Common myeloid progenitor, CD34-positive (primary cell): ENCODE measurements at regions not wholly inside any gene's neighbourhood (a gene's known extent, or its start where the extent isn't known, plus 50 kb on each side); places are given as distances from the start of the nearest gene placed in this dataset.

Experiments used
- CTCF ChIA-PET: fragments of 350-600 bp; sonication (Branson Sonifier 250); formaldehyde crosslinking; loops from one replicate; lab custom pipeline; 2021; ENCODE audit warnings: antibody characterized with exemption; lab: Charles Lee
- POLR2A ChIA-PET: fragments of 350-600 bp; sonication (Branson Sonifier 250); formaldehyde crosslinking; loops from one replicate; lab custom pipeline; 2021; ENCODE audit warnings: antibody characterized with exemption; lab: Charles Lee
- DNase-seq, 3 donors: peaks; one replicate each; pipeline versions ENCODE4 v3.0.0 to v3.0.0-alpha.2; 2013
- H3K27ac ChIP-seq, 2 experiments: 1 replicate in 1 of 2; 2 replicates in 1 of 2; pipeline ENCODE4 v1.7.0; 2013; ENCODE audit warnings: inconsistent platforms in 2 of 2, low read length in 2 of 2, mild to moderate bottlenecking in 2 of 2, low read depth in 1 of 2, moderate library complexity in 1 of 2; ENCODE audit not compliant: severe bottlenecking in 2 of 2, insufficient read depth in 1 of 2, poor library complexity in 1 of 2
- H3K27me3 ChIP-seq, 5 experiments: replicated peaks in 2 of 5; 1 replicate in 3 of 5; 2 replicates in 2 of 5; pipeline versions ENCODE4 v1.6.1 to v1.7.0; 2013; ENCODE audit warnings: low read length in 4 of 5, mild to moderate bottlenecking in 2 of 5, moderate library complexity in 2 of 5, inconsistent platforms in 1 of 5; ENCODE audit not compliant: insufficient read depth in 5 of 5, control insufficient read depth in 4 of 5
- H3K36me3 ChIP-seq, 4 experiments: 1 replicate in 2 of 4; 2 replicates in 2 of 4; pipeline versions ENCODE4 v1.6.1 to v1.7.0; 2013; ENCODE audit warnings: low read length in 3 of 4, control low read depth in 1 of 4, mild to moderate bottlenecking in 1 of 4; ENCODE audit not compliant: control insufficient read depth in 4 of 4, insufficient read depth in 4 of 4
- H3K4me1 ChIP-seq, 4 experiments: 1 replicate in 3 of 4; 2 replicates in 1 of 4; pipeline versions ENCODE4 v1.6.1 to v1.7.1; 2013; ENCODE audit warnings: low read length in 3 of 4, mild to moderate bottlenecking in 3 of 4, control low read depth in 1 of 4, inconsistent platforms in 1 of 4, moderate library complexity in 1 of 4; ENCODE audit not compliant: control insufficient read depth in 4 of 4, insufficient read depth in 4 of 4; ENCODE audit errors: control extremely low read depth in 1 of 4
- H3K4me3 ChIP-seq, 7 experiments: 1 replicate in 4 of 7; 2 replicates in 3 of 7; pipeline versions ENCODE4 v1.5.1 to v1.7.0; 2013; ENCODE audit warnings: mild to moderate bottlenecking in 7 of 7, low read length in 6 of 7, moderate library complexity in 6 of 7, inconsistent platforms in 2 of 7, low read depth in 2 of 7, control low read depth in 1 of 7; ENCODE audit not compliant: insufficient read depth in 4 of 7, control insufficient read depth in 1 of 7; ENCODE audit errors: extremely low read depth in 1 of 7
- H3K9me3 ChIP-seq, 5 experiments: 1 replicate in 4 of 5; 2 replicates in 1 of 5; pipeline versions ENCODE4 v1.6.1 to v1.7.1; 2013; ENCODE audit warnings: low read length in 4 of 5, mild to moderate bottlenecking in 2 of 5, inconsistent platforms in 1 of 5, low read depth in 1 of 5, moderate library complexity in 1 of 5; ENCODE audit not compliant: control insufficient read depth in 4 of 5, insufficient read depth in 2 of 5; ENCODE audit errors: control extremely low read depth in 1 of 5
- WGBS: methylation state at CpG from one replicate; pipeline ENCODE4 v1.1.5; 2013; ENCODE audit not compliant: insufficient coverage; 5-methylcytosine and 5-hydroxymethylcytosine counted together

DNA sequence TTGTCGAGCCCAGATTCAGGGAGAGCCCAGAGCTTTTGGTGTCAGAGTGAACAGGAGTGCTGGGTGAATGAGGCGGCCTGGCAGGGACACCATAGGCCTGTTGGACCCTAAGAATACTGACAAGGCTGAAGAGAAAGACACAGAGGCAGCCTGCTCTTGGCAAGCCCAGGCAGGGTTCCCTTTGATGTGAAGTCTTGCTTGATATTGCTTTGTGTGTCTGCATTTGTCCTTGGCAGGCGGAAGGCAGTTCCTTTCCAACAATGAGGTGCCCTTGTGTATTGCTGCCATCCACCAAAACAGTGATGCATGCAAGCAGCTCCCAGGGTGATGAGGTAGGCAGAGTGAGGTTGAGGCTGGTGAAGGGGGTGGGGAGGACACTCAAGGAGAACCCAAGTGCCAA, 152.7 kb upstream of the TSC22D2 start:
- H3K9me3 ChIP-seq = no peaks in the 10 kb centered on the region
- no peaks in the 10 kb centered on the region for H3K27me3 ChIP-seq
- WGBS = 100% methylated on average over 3 of the region's 3 CpGs
- no peak overlapping the region for H3K27ac ChIP-seq
- POLR2A ChIA-PET = no interaction called here
- DNase-seq = no peak
- no peak overlapping the region for H3K4me3 ChIP-seq
- CTCF ChIA-PET = interaction anchor here (1.2 kb wide), 1 partner anchor 16 kb away, joined by 3 read pairs; no protein-coding TSS in a partner anchor
- peaks cover 4 to 17% (median 11%) of the 10 kb centered on the region in 4 experiments for H3K4me1 ChIP-seq
- H3K36me3 ChIP-seq = no peaks in the 10 kb centered on the region

DNA sequence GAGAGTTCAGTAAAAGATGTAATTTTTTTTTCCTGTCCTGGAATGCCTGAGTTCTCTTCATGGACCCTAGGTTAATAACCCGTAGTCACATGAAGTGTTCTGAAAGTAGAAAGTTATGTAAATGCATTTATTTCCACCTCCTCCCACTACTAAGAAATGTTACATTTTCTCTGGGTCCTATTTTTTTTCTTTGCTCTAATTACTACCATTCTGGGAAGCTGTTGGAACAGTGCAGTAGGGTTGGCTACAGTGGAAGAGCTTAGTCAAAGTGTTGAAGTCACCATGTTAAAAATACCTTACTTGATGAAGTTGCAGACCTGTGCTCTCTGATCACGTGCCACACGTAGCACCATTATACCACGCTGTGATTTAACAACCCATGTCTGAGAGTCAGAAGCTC, 153.8 kb upstream of the TSC22D2 start:
- CTCF ChIA-PET = interaction anchor here (2.0 kb wide), 1 partner anchor 12 kb away, joined by 6 read pairs; no protein-coding TSS in a partner anchor
- no peak for DNase-seq

DNA sequence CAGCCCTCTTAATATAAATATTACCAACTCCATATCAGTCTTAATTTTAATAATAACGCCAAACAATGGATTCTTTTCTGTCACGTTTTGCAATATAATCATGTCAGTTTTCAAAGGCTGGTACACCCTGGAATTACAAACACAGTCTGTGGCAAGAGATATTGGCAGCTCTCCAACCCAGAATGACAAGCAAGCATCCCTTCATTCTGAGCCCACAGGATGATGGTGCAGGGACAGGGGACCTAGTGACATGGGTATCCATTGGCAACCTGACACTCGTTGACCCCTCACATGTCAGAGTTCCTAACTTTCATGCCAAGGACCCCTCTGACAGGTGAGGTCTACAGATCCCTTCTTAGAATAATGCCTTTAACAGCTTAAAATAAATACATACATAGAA, 154.5 kb upstream of the TSC22D2 start:
- H3K4me1 ChIP-seq = peaks cover 4 to 17% (median 11%) of the 10 kb centered on the region in 4 experiments
- WGBS = 0% methylated on average over 2 of the region's 3 CpGs
- CTCF ChIA-PET = interaction anchor here (1.0 to 2.0 kb wide), 2 partner anchors 13 to 26 kb away, joined by 3 to 6 read pairs; no protein-coding TSS in a partner anchor

More for the DNA sequence above, 153.8 kb upstream of the TSC22D2 start:
- 97% methylated on average over 3 of the region's 4 CpGs for WGBS
- H3K27ac ChIP-seq = no peak overlapping the region
- H3K4me1 ChIP-seq = peaks cover 4 to 17% (median 11%) of the 10 kb centered on the region in 4 experiments
- H3K36me3 ChIP-seq = no peaks in the 10 kb centered on the region
- POLR2A ChIA-PET = no interaction called here
- H3K9me3 ChIP-seq = no peaks in the 10 kb centered on the region
- H3K4me3 ChIP-seq = no peak overlapping the region
- no peaks in the 10 kb centered on the region for H3K27me3 ChIP-seq

DNA sequence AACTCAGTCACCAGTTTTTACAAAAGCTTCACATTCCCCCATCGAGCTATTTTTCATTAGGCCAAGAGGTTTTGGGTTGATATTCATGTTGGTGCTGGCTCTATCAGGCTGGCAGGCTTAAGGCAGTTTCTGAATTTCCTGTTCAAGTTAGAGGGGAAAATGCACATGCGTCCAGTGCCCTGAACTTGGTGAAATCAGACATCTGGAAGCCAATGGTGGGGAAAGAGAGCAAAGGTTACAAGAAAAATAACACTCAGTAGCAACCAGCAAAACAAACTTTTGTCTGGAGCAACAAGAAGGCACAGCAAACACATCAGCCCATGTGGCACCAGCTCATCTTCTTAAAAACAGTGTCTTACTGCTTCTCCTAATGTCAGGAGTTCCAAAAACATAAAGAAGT, 155.6 kb upstream of the TSC22D2 start:
- POLR2A ChIA-PET = interaction anchor here (0.6 kb wide), 1 partner anchor 16 kb away, joined by 3 read pairs; no protein-coding TSS in a partner anchor
- WGBS = no CpG with 5 or more reads among the region's 2 CpGs
- no peaks in the 10 kb centered on the region for H3K9me3 ChIP-seq
- peak in 2 of 3 donors; percentile 22 to 41 for DNase-seq
- H3K36me3 ChIP-seq = no peaks in the 10 kb centered on the region
- H3K4me1 ChIP-seq = peaks cover 4 to 17% (median 11%) of the 10 kb centered on the region in 4 experiments
- peak overlapping the region in 1 of 2 experiments; percentile 27 for H3K27ac ChIP-seq
- H3K27me3 ChIP-seq = no peaks in the 10 kb centered on the region
- CTCF ChIA-PET = interaction anchor here (0.7 to 1.1 kb wide), 2 partner anchors 13 to 30 kb away, joined by 3 read pairs; no protein-coding TSS in a partner anchor
- no peak overlapping the region for H3K4me3 ChIP-seq

More for the DNA sequence above, 154.5 kb upstream of the TSC22D2 start:
- H3K27ac ChIP-seq = no peak overlapping the region
- H3K4me3 ChIP-seq = no peak overlapping the region
- H3K9me3 ChIP-seq = no peaks in the 10 kb centered on the region
- no peaks in the 10 kb centered on the region for H3K36me3 ChIP-seq
- no peaks in the 10 kb centered on the region for H3K27me3 ChIP-seq
- POLR2A ChIA-PET = no interaction called here
- DNase-seq = peak; percentile 79 to 93 (median 92)

DNA sequence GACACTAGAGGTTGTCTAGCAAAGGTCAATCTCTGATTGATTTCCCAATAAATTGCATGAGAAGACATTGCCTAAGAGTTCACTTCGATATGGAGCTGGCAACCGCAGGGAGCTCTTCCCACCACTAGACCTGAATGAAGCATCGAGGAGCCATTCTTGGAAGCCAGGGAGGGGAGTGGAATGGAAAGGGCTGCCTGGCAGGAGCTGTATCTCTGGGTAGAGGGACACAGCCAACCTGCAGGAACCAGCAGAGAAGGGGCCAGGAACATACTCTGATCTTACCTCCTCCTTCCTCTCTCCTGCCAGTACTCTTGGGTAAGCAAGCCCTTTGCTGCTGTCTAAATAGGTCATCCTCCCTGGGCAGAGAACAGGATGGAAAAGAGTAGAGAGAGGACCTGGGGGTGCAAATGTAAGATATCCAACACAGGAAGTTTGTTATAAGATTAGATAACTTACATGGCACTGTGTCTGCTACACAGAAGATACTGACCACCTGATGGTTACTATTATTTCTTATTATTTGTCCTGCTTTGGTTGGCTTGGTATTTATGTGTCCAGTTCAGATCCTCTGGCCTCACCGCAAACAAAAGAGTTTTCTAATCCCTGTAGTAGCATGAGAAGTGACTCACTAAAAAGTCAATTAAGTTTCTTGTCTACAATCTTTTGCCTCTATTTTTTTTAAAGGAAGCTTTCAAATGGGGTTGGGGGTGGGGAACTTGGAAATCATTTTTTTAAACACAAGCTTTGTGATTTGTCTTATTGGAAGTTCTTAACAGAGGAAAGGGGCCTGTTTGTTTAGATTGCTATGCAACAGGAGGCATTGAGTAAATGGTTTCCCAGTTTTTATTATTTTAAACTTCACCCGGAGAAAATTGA, 156.7 kb upstream of the TSC22D2 start:
- ChIA-PET CTCF (interaction anchor here (1.1 kb wide), 1 partner anchor 12 kb away, joined by 3 read pairs; no protein-coding TSS in a partner anchor), POLR2A (no interaction called here)
- Histone ChIP-seq H3K36me3 (no peaks in the 10 kb centered on the region), H3K27ac (peak overlapping the region in 1 of 2 experiments; percentile 27), H3K4me3 (no peak overlapping the region), H3K9me3 (no peaks in the 10 kb centered on the region), H3K27me3 (no peaks in the 10 kb centered on the region), H3K4me1 (peaks cover 4 to 17% (median 11%) of the 10 kb centered on the region in 4 experiments)
- DNase-seq = peak in 2 of 3 donors; percentile 16 to 52
- WGBS = 90% methylated on average over 2 of the region's 5 CpGs

DNA sequence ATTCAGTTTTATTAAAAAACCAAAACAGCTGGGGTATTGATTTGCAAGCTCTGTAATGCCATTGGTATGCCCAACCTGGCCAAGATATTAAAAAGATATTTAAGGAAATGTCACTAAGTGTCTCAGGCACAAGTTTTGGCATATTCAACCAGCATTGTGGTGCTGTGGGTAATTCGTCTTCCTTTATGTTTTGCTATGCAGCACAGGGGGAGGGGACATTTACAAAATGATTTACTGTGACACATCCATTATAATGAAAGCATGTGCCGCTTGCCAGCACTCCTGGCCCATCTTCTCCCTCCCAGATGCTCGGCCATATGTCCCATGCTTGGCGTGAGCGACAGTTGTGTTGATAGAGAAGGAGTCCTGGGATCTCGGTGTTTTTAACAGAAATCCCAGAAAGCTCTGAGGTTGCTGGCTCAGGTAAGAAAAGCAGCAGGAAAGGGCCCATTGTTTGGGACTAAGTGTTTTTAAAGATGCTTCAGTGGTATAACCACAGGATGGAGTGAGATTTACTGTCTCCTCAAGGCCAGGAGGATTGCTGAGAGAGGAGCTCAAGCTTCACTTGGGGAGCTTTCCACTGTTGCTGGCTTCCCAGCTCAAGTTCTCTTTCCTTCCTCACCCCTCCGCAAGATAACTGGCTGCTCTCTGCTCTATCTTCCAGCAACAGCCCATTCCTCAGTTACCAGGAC, 158.2 kb upstream of the TSC22D2 start:
- ChIA-PET POLR2A (no interaction called here), CTCF (interaction anchor here (1.0 to 1.4 kb wide), 2 partner anchors 9 to 27 kb away, joined by 3 read pairs; no protein-coding TSS in a partner anchor)
- no peak for DNase-seq
- 96% methylated on average over 4 of the region's 7 CpGs for WGBS
- Histone ChIP-seq H3K4me3 (no peak overlapping the region), H3K4me1 (peaks cover 4 to 17% (median 11%) of the 10 kb centered on the region in 4 experiments), H3K9me3 (no peaks in the 10 kb centered on the region), H3K36me3 (no peaks in the 10 kb centered on the region), H3K27ac (no peak overlapping the region), H3K27me3 (no peaks in the 10 kb centered on the region)
